ENCODE measurements at regions not wholly inside any gene's neighbourhood (a gene's known extent, or its start where the extent isn't known, plus 50 kb on each side); places are given as distances from the start of the nearest gene placed in this dataset.

- DNase-seq (ENCODE audit: low read depth in 1 of 2, low spot score in 1 of 2) = no peak
- no peak for TF ChIP-seq JUND (IDR thresholded peaks at IDR 0.05; ENCODE audit: low read depth)
- in situ Hi-C loops (cut with HindIII; ENCODE audit: low pct_unique_long_range_greater_than_20kb, low sequenced_read_pairs) = no loop called here
These were observed 471.2 kb upstream of the ATXN7L3B start for GRCh38 chr12:74066476-74066875.

GRCh38 chr12:74071182-74071581, 466.5 kb upstream of the ATXN7L3B start:
- DNase-seq (ENCODE audit: low read depth in 1 of 2, low spot score in 1 of 2) = no peak
- in situ Hi-C loops (cut with HindIII; ENCODE audit: low pct_unique_long_range_greater_than_20kb, low sequenced_read_pairs) = no loop called here
- TF ChIP-seq JUND (IDR thresholded peaks at IDR 0.05; ENCODE audit: low read depth) = no peak

GRCh38 chr12:74076918-74077317, 460.7 kb upstream of the ATXN7L3B start:
- DNase-seq (ENCODE audit: low read depth in 1 of 2, low spot score in 1 of 2) = peak in 1 of 2 experiments; percentile 10
- TF ChIP-seq JUND (IDR thresholded peaks at IDR 0.05; ENCODE audit: low read depth) = no peak
- in situ Hi-C loops (cut with HindIII; ENCODE audit: low pct_unique_long_range_greater_than_20kb, low sequenced_read_pairs) = no loop called here

GRCh38 chr12:74105434-74105833, 432.2 kb upstream of the ATXN7L3B start:
- TF ChIP-seq JUND (IDR thresholded peaks at IDR 0.05; ENCODE audit: low read depth) = no peak
- no peak for DNase-seq (ENCODE audit: low read depth in 1 of 2, low spot score in 1 of 2)
- in situ Hi-C loops (cut with HindIII; ENCODE audit: low pct_unique_long_range_greater_than_20kb, low sequenced_read_pairs) = no loop called here

DNA sequence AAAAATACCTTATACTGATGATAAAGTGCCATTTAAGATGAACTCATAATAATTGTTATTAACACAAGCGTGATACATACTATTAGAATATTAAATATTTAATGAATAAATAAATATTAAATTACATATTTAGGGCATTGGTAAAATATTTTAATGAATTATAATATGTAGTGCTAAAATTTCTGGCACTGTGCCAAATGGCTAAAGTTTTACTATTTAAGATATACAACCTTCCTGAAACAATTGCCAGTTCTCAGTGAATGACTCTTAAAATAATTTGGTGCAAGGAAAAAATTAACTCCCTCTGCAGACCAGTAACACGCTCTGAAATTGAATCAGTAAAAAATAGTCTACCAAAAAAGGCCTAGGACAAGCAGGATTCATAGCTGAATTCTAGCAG, 428.9 kb upstream of the ATXN7L3B start:
- in situ Hi-C loops (cut with HindIII; ENCODE audit: low pct_unique_long_range_greater_than_20kb, low sequenced_read_pairs) = no loop called here
- TF ChIP-seq JUND (IDR thresholded peaks at IDR 0.05; ENCODE audit: low read depth) = no peak

DNA sequence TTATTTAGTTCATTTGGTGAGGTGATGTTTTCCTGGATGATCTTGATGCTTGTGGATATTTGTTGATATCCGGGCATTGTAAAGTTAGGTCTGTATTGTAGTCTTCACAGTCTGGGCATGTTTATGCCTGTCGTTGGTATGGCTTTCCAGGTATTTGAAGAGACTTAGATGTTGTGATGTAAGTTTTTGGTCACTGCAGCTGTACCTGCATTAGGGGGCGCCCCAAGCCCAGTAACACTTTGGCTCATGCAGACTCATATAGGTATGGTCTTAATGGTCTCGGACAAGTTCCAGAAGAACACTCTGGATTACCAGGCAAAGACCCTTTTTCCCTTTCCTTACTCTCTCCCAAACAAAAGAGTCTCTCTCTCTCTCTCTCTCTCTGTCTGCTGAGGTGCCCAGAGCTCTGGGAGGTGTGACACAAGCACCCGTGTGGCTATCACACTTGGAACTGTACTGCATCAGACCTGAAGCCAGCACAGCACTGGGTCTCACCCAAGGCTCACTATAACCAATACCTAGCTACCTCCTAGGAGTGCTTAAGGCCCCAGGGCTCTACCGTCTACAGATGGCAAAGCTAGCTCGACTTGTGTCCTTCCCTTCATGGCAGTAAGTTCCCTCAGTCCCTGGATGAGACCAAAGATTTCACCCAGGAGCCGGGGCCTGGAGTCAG, 425.8 kb upstream of the ATXN7L3B start:
- no peak for TF ChIP-seq JUND (IDR thresholded peaks at IDR 0.05; ENCODE audit: low read depth)
- in situ Hi-C loops (cut with HindIII; ENCODE audit: low pct_unique_long_range_greater_than_20kb, low sequenced_read_pairs) = no loop called here
- DNase-seq (ENCODE audit: low read depth in 1 of 2, low spot score in 1 of 2) = peak in 1 of 2 experiments; percentile 79

More for the DNA sequence above, 428.9 kb upstream of the ATXN7L3B start:
- DNase-seq (ENCODE audit: low read depth in 1 of 2, low spot score in 1 of 2) = no peak

DNA sequence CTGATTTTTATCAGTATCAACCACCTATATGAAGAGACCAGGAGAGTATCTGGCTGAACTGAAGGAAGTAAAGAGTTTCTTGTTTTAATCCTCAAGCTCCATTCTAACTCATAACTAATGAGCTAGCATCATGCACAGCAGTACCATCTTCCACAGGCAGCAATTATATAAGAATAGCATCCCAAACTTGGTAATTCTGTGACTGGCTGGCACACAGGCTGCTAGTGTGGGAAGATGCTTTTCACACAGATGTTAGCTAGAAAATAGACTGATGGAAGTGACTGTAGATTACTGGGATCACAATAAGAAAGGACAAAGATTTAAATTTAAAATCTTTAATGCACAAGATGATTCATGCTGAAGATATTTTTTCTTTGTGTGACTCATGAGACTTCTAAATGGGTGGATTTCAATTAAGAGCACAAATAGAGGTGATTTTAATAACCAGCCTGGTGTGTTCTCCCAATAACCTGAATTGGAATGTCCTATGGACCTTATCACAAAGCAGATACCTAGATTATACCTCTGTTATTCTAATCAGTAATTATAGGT, 417.7 kb upstream of the ATXN7L3B start:
- no peak for TF ChIP-seq JUND (IDR thresholded peaks at IDR 0.05; ENCODE audit: low read depth)
- DNase-seq (ENCODE audit: low read depth in 1 of 2, low spot score in 1 of 2) = no peak

GRCh38 chr12:74120644-74121043, 417.0 kb upstream of the ATXN7L3B start:
- no peak for TF ChIP-seq JUND (IDR thresholded peaks at IDR 0.05; ENCODE audit: low read depth)
- no peak for DNase-seq (ENCODE audit: low read depth in 1 of 2, low spot score in 1 of 2)
- in situ Hi-C loops (cut with HindIII; ENCODE audit: low pct_unique_long_range_greater_than_20kb, low sequenced_read_pairs) = no loop called here

More for the DNA sequence above, 417.7 kb upstream of the ATXN7L3B start:
- in situ Hi-C loops (cut with HindIII; ENCODE audit: low pct_unique_long_range_greater_than_20kb, low sequenced_read_pairs) = no loop called here

GRCh38 chr12:74129702-74130101, 407.9 kb upstream of the ATXN7L3B start:
- no peak for TF ChIP-seq JUND (IDR thresholded peaks at IDR 0.05; ENCODE audit: low read depth)
- DNase-seq (ENCODE audit: low read depth in 1 of 2, low spot score in 1 of 2) = peak in 1 of 2 experiments; percentile 44
- in situ Hi-C loops (cut with HindIII; ENCODE audit: low pct_unique_long_range_greater_than_20kb, low sequenced_read_pairs) = no loop called here

DNA sequence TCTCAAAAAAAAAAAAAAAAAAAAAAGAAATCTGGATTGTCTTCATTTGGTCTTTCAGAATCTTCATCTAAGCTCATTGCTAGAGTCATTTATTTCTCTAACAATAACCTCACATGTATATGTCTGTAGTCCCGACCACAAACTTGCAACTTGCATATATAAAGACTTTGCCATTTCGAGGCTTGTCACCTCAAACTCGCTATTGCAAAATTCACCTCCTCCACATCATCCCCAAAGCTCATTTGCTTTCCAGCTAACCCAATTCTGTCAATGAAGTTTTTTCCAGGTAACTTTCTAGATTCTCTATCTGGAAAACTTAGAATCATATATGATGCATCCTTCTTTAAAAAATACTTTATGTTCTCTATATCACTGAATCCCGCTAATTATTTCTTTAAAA, 393.2 kb upstream of the ATXN7L3B start:
- no peak for DNase-seq (ENCODE audit: low read depth in 1 of 2, low spot score in 1 of 2)
- in situ Hi-C loops (cut with HindIII; ENCODE audit: low pct_unique_long_range_greater_than_20kb, low sequenced_read_pairs) = no loop called here
- TF ChIP-seq JUND (IDR thresholded peaks at IDR 0.05; ENCODE audit: low read depth) = no peak

- in situ Hi-C loops (cut with HindIII; ENCODE audit: low pct_unique_long_range_greater_than_20kb, low sequenced_read_pairs) = no loop called here
- no peak for TF ChIP-seq JUND (IDR thresholded peaks at IDR 0.05; ENCODE audit: low read depth)
- DNase-seq (ENCODE audit: low read depth in 1 of 2, low spot score in 1 of 2) = no peak
These were observed 392.3 kb upstream of the ATXN7L3B start for GRCh38 chr12:74145328-74145727.

DNA sequence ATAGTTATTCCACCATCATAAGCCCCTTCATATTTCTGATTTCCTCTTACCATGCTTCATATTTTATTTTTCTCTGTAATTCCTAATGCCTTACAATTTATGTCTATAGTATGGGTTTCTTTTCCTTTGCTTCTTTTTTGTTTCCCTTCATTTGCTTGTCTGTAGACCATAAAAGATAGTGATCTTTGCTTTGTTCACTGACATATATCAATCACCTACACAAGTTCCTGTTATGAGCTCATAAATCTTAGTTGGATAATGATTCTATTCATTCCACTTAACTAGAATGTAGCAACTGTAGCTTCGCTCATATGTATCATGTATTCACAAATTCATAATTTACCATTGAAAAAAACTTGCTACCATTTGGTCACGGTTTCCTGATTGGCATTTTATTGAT, 388.8 kb upstream of the ATXN7L3B start:
- in situ Hi-C loops (cut with HindIII; ENCODE audit: low pct_unique_long_range_greater_than_20kb, low sequenced_read_pairs) = no loop called here
- no peak for DNase-seq (ENCODE audit: low read depth in 1 of 2, low spot score in 1 of 2)
- TF ChIP-seq JUND (IDR thresholded peaks at IDR 0.05; ENCODE audit: low read depth) = no peak

DNA sequence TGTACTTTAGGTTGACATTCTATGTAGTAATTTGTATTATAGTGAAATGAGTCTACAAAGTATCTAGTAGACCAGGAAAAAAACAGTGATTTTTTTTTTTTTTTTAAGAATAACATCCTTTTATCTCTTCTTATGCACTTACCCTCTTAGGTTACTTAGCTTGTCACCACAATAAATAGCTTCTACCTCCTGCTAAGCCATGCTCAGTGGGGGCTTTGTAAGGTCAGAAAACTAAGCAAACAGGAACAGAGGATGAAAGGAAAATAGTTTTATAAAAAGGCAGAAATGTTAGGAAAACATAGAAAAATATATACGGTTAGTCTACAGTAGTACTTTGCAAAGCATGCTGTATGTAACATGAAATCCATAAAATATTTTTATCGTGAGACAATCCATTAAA, 385.3 kb upstream of the ATXN7L3B start:
- DNase-seq (ENCODE audit: low read depth in 1 of 2, low spot score in 1 of 2) = no peak
- in situ Hi-C loops (cut with HindIII; ENCODE audit: low pct_unique_long_range_greater_than_20kb, low sequenced_read_pairs) = no loop called here
- no peak for TF ChIP-seq JUND (IDR thresholded peaks at IDR 0.05; ENCODE audit: low read depth)

GRCh38 chr12:74166096-74166495, 371.5 kb upstream of the ATXN7L3B start:
- no peak for DNase-seq (ENCODE audit: low read depth in 1 of 2, low spot score in 1 of 2)
- TF ChIP-seq JUND (IDR thresholded peaks at IDR 0.05; ENCODE audit: low read depth) = no peak
- in situ Hi-C loops (cut with HindIII; ENCODE audit: low pct_unique_long_range_greater_than_20kb, low sequenced_read_pairs) = no loop called here

Data from T47D (cell line).